K562 (cell line): ENCODE measurements at regions not wholly inside any gene's neighbourhood (a gene's known extent, or its start where the extent isn't known, plus 50 kb on each side); places are given as distances from the start of the nearest gene placed in this dataset.

Source experiments
- ATAC-seq: fragments of 200-7000 bp; cut with Tn5 transposase; 3 replicates; pipeline ENCODE4 v1.9.1; 2020; ENCODE audit warnings: moderate library complexity
- BruUV-seq: library from RNA; stranded (reverse); fragments of 400-500 nt; replicated peaks from 2 replicates; lab custom pipeline; 2021; lab: Mats Ljungman, UMichigan
- CTCF ChIA-PET: fragments of 300-600 bp; formaldehyde crosslinking; extraction: SDS; loops from one replicate; lab custom pipeline; 2021; ENCODE audit warnings: low intra/inter-chr PET ratio; lab: Yijun Ruan, JAX
- POLR2A ChIA-PET: fragments of 300-600, 350-650 bp; sonication (Branson Sonifier 250); formaldehyde crosslinking; extraction: SDS; loops from one replicate; lab custom pipeline; 2021; ENCODE audit warnings: antibody characterized with exemption, inconsistent platforms; lab: Yijun Ruan, JAX
- DNase-seq, 4 experiments: peaks; one replicate each; pipeline versions ENCODE4 v3.0.0 to v3.0.0-alpha.2; 2011 to 2018; ENCODE audit warnings: low spot score in 3 of 4, mixed read lengths in 3 of 4; ENCODE audit errors: extremely low read depth in 1 of 4
- FAIRE-seq: peaks from 2 replicates; lab custom pipeline; 2011; peaks lifted over from hg19 to GRCh38; lab: Jason Lieb, UNC
- H2AFZ ChIP-seq: 2 replicates; pipeline ENCODE4 v1.6.0; 2011; ENCODE audit warnings: low read depth, low read length, control low read depth, inconsistent platforms
- H3K27ac ChIP-seq: fragments of 200-600 bp; 3 replicates; pipeline ENCODE4 v1.8.0; 2011; ENCODE audit warnings: low read depth, mild to moderate bottlenecking, control low read depth, inconsistent platforms, low read length, moderate library complexity, mixed read lengths; ENCODE audit errors: extremely low read depth
- H3K27me3 ChIP-seq, 2 experiments: fragments of 300-600 bp in 1 of 2; 2 replicates in 1 of 2; 3 replicates in 1 of 2; pipeline versions ENCODE4 v1.6.0 to v1.8.0; 2011; ENCODE audit warnings: inconsistent platforms in 2 of 2, low read length in 2 of 2, mild to moderate bottlenecking in 1 of 2, mixed read lengths in 1 of 2, moderate library complexity in 1 of 2; ENCODE audit not compliant: control insufficient read depth in 2 of 2, insufficient read depth in 2 of 2
- H3K36me3 ChIP-seq: fragments of 300-600 bp; 3 replicates; pipeline ENCODE4 v1.8.0; 2011; ENCODE audit warnings: mild to moderate bottlenecking, low read length, inconsistent platforms; ENCODE audit not compliant: control insufficient read depth, insufficient read depth
- H3K4me1 ChIP-seq, 2 experiments: fragments of 200-600 bp in 1 of 2; replicated peaks in 1 of 2; 2 replicates in 1 of 2; 3 replicates in 1 of 2; pipeline versions ENCODE4 v1.5.1 to v1.8.0; 2011; ENCODE audit warnings: inconsistent platforms in 2 of 2, low read length in 2 of 2, mild to moderate bottlenecking in 1 of 2, mixed read lengths in 1 of 2, moderate library complexity in 1 of 2; ENCODE audit not compliant: control insufficient read depth in 2 of 2, insufficient read depth in 2 of 2
- H3K4me2 ChIP-seq: 2 replicates; pipeline ENCODE4 v1.6.1; 2011; ENCODE audit warnings: low read length, control low read depth, inconsistent platforms, mixed read lengths; ENCODE audit not compliant: insufficient read depth
- H3K4me3 ChIP-seq: fragments of 200-600 bp; sonication (generic), shearing (Covaris generic); 2 replicates; pipeline ENCODE4 v1.5.1; 2016; ENCODE audit warnings: control low read depth, inconsistent platforms
- H3K79me2 ChIP-seq: fragments of 200-600 bp; 3 replicates; pipeline ENCODE4 v1.8.0; 2011; ENCODE audit warnings: low read length, inconsistent platforms; ENCODE audit not compliant: control insufficient read depth, insufficient read depth
- H3K9ac ChIP-seq, 2 experiments: 2 replicates each; pipeline versions ENCODE4 v1.6.0 to v1.6.1; 2011; ENCODE audit warnings: low read depth in 2 of 2, low read length in 2 of 2, control low read depth in 1 of 2, inconsistent platforms in 1 of 2, mild to moderate bottlenecking in 1 of 2, mixed read lengths in 1 of 2; ENCODE audit not compliant: insufficient read depth in 1 of 2
- H3K9me1 ChIP-seq: one replicate; pipeline ENCODE4 v1.6.0; 2011; ENCODE audit warnings: inconsistent platforms, mild to moderate bottlenecking, low read length, moderate library complexity; ENCODE audit not compliant: control insufficient read depth, insufficient read depth
- H3K9me3 ChIP-seq: replicated peaks from 2 replicates; pipeline ENCODE4 v1.5.1; 2011; ENCODE audit warnings: low read depth, low read length, inconsistent platforms; ENCODE audit not compliant: control insufficient read depth, insufficient read depth
- H4K20me1 ChIP-seq: replicated peaks from 2 replicates; pipeline ENCODE4 v1.6.1; 2011; ENCODE audit warnings: low read length, inconsistent platforms, mixed read lengths; ENCODE audit not compliant: control insufficient read depth, insufficient read depth
- ADNP ChIP-seq: fragments of 200-800 bp; sonication (Bioruptor generic); IDR thresholded peaks from 2 replicates; pipeline ENCODE4 v1.6.1; 2016; ENCODE audit warnings: missing genetic modification characterization, missing compliant biosample characterization
- BRD9 ChIP-seq: fragments of 450-650 bp; IDR thresholded peaks from 2 replicates; pipeline ENCODE4 v1.6.1; 2018; ENCODE audit warnings: low read depth; ENCODE audit not compliant: partially characterized antibody
- CREM ChIP-seq: IDR thresholded peaks from 2 replicates; pipeline ENCODE4 v1.6.1; 2014; ENCODE audit warnings: antibody characterized with exemption, low read depth
- ELF4 ChIP-seq: fragments of 450-650 bp; formaldehyde crosslinking; IDR thresholded peaks from 2 replicates; pipeline ENCODE4 v1.4.0; 2022; ENCODE audit warnings: missing genetic modification characterization
- HSF4 ChIP-seq: fragments of 250-450 bp; sonication (Bioruptor Pico); IDR thresholded peaks from 2 replicates; pipeline ENCODE4 v2.1.2; 2022; ENCODE audit warnings: mild to moderate bottlenecking, moderate library complexity, borderline replicate concordance
- KAT7 ChIP-seq: sonication (generic); formaldehyde crosslinking; IDR thresholded peaks from 2 replicates; pipeline ENCODE4 v1.8.0; 2022; ENCODE audit warnings: missing genetic modification reagents, mild to moderate bottlenecking, borderline replicate concordance
- KDM2B ChIP-seq: fragments of 250-450 bp; sonication (Bioruptor Pico); IDR thresholded peaks from 2 replicates; pipeline ENCODE4 v1.8.0; 2021; ENCODE audit warnings: mild to moderate bottlenecking, moderate library complexity
- KLF6 ChIP-seq: fragments of 250-450 bp; sonication (Bioruptor Pico); IDR thresholded peaks from 2 replicates; pipeline ENCODE4 v1.4.0; 2020; ENCODE audit warnings: mild to moderate bottlenecking, moderate library complexity, borderline replicate concordance
- NR1H2 ChIP-seq: sonication (generic); formaldehyde crosslinking; IDR thresholded peaks from 2 replicates; pipeline ENCODE4 v1.4.0; 2020; ENCODE audit warnings: mild to moderate bottlenecking, missing genetic modification reagents
- STAT5B ChIP-seq: fragments of 250-450 bp; sonication (Bioruptor Pico); IDR thresholded peaks from 2 replicates; pipeline ENCODE4 v1.8.0; 2021; ENCODE audit warnings: mild to moderate bottlenecking, inconsistent platforms
- TRIM28 ChIP-seq: fragments of 450-650 bp; IDR thresholded peaks from 2 replicates; pipeline ENCODE4 v1.6.1; 2017
- ZNF197 ChIP-seq: fragments of 200-800 bp; sonication (Bioruptor generic); IDR thresholded peaks from 2 replicates; pipeline ENCODE4 v1.6.1; 2016; ENCODE audit warnings: low read depth, missing genetic modification characterization, missing compliant biosample characterization
- ZNF589 ChIP-seq: fragments of 200-800 bp; sonication (Bioruptor generic); IDR thresholded peaks from 2 replicates; pipeline ENCODE4 v1.6.1; 2016; ENCODE audit warnings: low read depth, missing genetic modification characterization, missing compliant biosample characterization
- ZNF644 ChIP-seq: fragments of 200-800 bp; sonication (Bioruptor generic); IDR thresholded peaks from 2 replicates; pipeline ENCODE4 v1.6.1; 2016; ENCODE audit warnings: low read depth, missing genetic modification characterization, missing compliant biosample characterization
- in situ Hi-C: fragments of 300-500 bp; cut with MboI; formaldehyde crosslinking; loops from 4 replicates; pipeline ENCODE4 v1.15.0; 2018; ENCODE audit warnings: inconsistent platforms, mixed read lengths
- intact Hi-C: fragments of 100-400 bp; cut with micrococcal nuclease; formaldehyde crosslinking; loops from 2 replicates; pipeline ENCODE4 v1.14.2; 2022
- TF ChIP-seq, protein P1 (sequence below): fragments of 250-450 bp; sonication (Bioruptor Pico); IDR thresholded peaks from 2 replicates; pipeline ENCODE4 v1.4.0; 2020
- TF ChIP-seq, protein P2 (sequence below): sonication (generic); formaldehyde crosslinking; IDR thresholded peaks from 2 replicates; pipeline ENCODE4 v1.8.1; 2023; ENCODE audit warnings: mild to moderate bottlenecking, missing genetic modification reagents
- TF ChIP-seq, protein P3 (sequence below), 2 experiments: fragments of 450-650 bp; IDR thresholded peaks; 2 replicates each; pipeline ENCODE4 v1.6.1; 2016

DNA sequence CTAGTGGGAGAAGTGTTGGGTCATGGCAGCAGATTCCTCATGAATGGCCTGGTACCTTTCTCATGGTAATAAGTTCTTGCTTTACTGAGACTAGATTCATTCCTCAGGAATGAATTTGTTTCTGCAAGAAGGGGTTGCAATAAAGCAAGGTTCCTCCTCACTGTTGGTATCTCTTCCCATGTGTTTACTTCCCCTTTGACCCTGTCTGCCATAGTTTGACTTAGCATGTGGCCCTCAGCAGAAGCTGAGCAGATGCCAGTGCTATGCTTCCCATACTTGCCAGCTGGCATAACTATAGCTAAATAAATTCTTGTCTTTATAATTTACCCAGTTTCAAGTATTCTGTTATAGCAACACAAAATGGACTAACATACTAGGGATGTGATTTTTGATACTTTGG, 163.6 kb upstream of the COL8A1 start:
- TF ChIP-seq, protein P1, sequence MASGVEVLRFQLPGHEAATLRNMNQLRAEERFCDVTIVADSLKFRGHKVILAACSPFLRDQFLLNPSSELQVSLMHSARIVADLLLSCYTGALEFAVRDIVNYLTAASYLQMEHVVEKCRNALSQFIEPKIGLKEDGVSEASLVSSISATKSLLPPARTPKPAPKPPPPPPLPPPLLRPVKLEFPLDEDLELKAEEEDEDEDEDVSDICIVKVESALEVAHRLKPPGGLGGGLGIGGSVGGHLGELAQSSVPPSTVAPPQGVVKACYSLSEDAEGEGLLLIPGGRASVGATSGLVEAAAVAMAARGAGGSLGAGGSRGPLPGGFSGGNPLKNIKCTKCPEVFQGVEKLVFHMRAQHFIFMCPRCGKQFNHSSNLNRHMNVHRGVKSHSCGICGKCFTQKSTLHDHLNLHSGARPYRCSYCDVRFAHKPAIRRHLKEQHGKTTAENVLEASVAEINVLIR (CRISPR knock-in tag), result no peak
- TF ChIP-seq HSF4 (CRISPR knock-in tag) (no peak), KLF6 (no peak), STAT5B (CRISPR knock-in tag) (no peak), NR1H2 (no peak), ZNF197 (CRISPR knock-in tag) (no peak), ADNP (tag) (no peak), ZNF589 (CRISPR knock-in tag) (no peak), BRD9 (no peak), ELF4 (CRISPR knock-in tag) (no peak), KAT7 (CRISPR knock-in tag) (no peak), ZNF644 (tag) (no peak), TRIM28 (no peak), CREM (no peak), KDM2B (CRISPR knock-in tag) (no peak)
- TF ChIP-seq, protein P2, sequence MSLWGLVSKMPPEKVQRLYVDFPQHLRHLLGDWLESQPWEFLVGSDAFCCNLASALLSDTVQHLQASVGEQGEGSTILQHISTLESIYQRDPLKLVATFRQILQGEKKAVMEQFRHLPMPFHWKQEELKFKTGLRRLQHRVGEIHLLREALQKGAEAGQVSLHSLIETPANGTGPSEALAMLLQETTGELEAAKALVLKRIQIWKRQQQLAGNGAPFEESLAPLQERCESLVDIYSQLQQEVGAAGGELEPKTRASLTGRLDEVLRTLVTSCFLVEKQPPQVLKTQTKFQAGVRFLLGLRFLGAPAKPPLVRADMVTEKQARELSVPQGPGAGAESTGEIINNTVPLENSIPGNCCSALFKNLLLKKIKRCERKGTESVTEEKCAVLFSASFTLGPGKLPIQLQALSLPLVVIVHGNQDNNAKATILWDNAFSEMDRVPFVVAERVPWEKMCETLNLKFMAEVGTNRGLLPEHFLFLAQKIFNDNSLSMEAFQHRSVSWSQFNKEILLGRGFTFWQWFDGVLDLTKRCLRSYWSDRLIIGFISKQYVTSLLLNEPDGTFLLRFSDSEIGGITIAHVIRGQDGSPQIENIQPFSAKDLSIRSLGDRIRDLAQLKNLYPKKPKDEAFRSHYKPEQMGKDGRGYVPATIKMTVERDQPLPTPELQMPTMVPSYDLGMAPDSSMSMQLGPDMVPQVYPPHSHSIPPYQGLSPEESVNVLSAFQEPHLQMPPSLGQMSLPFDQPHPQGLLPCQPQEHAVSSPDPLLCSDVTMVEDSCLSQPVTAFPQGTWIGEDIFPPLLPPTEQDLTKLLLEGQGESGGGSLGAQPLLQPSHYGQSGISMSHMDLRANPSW, result no peak
- TF ChIP-seq, protein P3, sequence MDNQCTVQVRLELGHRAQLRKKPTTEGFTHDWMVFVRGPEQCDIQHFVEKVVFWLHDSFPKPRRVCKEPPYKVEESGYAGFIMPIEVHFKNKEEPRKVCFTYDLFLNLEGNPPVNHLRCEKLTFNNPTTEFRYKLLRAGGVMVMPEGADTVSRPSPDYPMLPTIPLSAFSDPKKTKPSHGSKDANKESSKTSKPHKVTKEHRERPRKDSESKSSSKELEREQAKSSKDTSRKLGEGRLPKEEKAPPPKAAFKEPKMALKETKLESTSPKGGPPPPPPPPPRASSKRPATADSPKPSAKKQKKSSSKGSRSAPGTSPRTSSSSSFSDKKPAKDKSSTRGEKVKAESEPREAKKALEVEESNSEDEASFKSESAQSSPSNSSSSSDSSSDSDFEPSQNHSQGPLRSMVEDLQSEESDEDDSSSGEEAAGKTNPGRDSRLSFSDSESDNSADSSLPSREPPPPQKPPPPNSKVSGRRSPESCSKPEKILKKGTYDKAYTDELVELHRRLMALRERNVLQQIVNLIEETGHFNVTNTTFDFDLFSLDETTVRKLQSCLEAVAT (IDR thresholded peaks at IDR 0.05), result no peak
- no peaks in the 10 kb centered on the region for H4K20me1 ChIP-seq
- no peaks in the 10 kb centered on the region for H3K27me3 ChIP-seq
- H3K9ac ChIP-seq, result no peak overlapping the region
- H3K9me3 ChIP-seq, result no peaks in the 10 kb centered on the region
- no peak overlapping the region for H3K4me2 ChIP-seq
- ChIA-PET POLR2A (no interaction called here), CTCF (no interaction called here)
- H3K79me2 ChIP-seq, result no peaks in the 10 kb centered on the region
- H2AFZ ChIP-seq, result no peak overlapping the region
- no peak overlapping the region for H3K27ac ChIP-seq
- no peaks in the 10 kb centered on the region for H3K36me3 ChIP-seq
- H3K4me3 ChIP-seq, result no peak overlapping the region
- no peak for FAIRE-seq
- no peak for ATAC-seq
- H3K4me1 ChIP-seq, result no peaks in the 10 kb centered on the region
- H3K9me1 ChIP-seq, result no peaks in the 10 kb centered on the region
- intact Hi-C loops (no loop called here), in situ Hi-C loops (no loop called here)
- no TSS peak for BruUV-seq
- no peak for DNase-seq
